HCT116 (cell line): ENCODE measurements at regions not wholly inside any gene's neighbourhood (a gene's known extent, or its start where the extent isn't known, plus 50 kb on each side); places are given as distances from the start of the nearest gene placed in this dataset.

ENCODE experiments used
- ATAC-seq: fragments of 200-7000 bp; cut with Tn5 transposase; 2 replicates; pipeline ENCODE4 v1.9.1; 2020; ENCODE audit warnings: mild to moderate bottlenecking, moderate library complexity
- BruUV-seq: library from RNA; stranded (reverse); fragments of 400-500 nt; replicated peaks from 2 replicates; lab custom pipeline; 2021; lab: Mats Ljungman, UMichigan
- CTCF ChIA-PET: fragments of 300-600 bp; sonication (Branson Sonifier 250); formaldehyde crosslinking; loops from one replicate; lab custom pipeline; 2021; ENCODE audit warnings: antibody characterized with exemption; lab: Charles Lee
- POLR2A ChIA-PET: fragments of 300-600, 350-600 bp; sonication (Branson Sonifier 250); formaldehyde crosslinking; loops from one replicate; lab custom pipeline; 2021; ENCODE audit warnings: antibody characterized with exemption; lab: Charles Lee
- RAD21 ChIA-PET, 2 experiments: fragments of 300-600 bp; sonication (Branson Sonifier 250); formaldehyde crosslinking; loops; one replicate each; lab custom pipeline; 2023; ENCODE audit warnings: low total read pairs in 2 of 2; ENCODE audit not compliant: uncharacterized antibody in 2 of 2, unreplicated experiment in 2 of 2, low non-redundant PET in 1 of 2; lab: Charles Lee
- DNase-seq: peaks from one replicate; pipeline ENCODE4 v3.0.0-alpha.2; 2010; ENCODE audit warnings: low read depth, low spot score
- H2AFZ ChIP-seq: fragments of 200-600 bp; shearing (Covaris generic), sonication (generic); 2 replicates; pipeline ENCODE4 v1.6.1; 2017; ENCODE audit warnings: low read depth, mixed run types, mixed read lengths, antibody characterized with exemption, low read length; ENCODE audit not compliant: poor library complexity, severe bottlenecking
- H3K27ac ChIP-seq: 2 replicates; pipeline ENCODE4 v1.5.1; 2012; ENCODE audit warnings: low read depth, low read length
- H3K27me3 ChIP-seq: fragments of 200-600 bp; sonication (generic); 2 replicates; pipeline ENCODE4 v1.6.1; 2016; ENCODE audit warnings: mixed run types, low read length, mixed read lengths; ENCODE audit not compliant: insufficient read depth
- H3K36me3 ChIP-seq, 2 experiments: fragments of 200-500 bp in 1 of 2; fragments of 200-600 bp in 1 of 2; sonication (Bioruptor generic) in 1 of 2; sonication (generic) in 1 of 2; 2 replicates each; pipeline versions ENCODE4 v1.5.1 to v1.6.1; 2014 to 2016; ENCODE audit warnings: low read length in 2 of 2, inconsistent platforms in 1 of 2, mixed read lengths in 1 of 2, mixed run types in 1 of 2; ENCODE audit not compliant: insufficient read depth in 2 of 2, control insufficient read depth in 1 of 2
- H3K4me1 ChIP-seq, 2 experiments: fragments of 200-600 bp in 1 of 2; sonication (generic) in 1 of 2; 2 replicates each; pipeline versions ENCODE4 v1.5.1 to v1.6.1; 2012 to 2017; ENCODE audit warnings: low read length in 2 of 2, inconsistent platforms in 1 of 2, mild to moderate bottlenecking in 1 of 2, mixed read lengths in 1 of 2, mixed run types in 1 of 2, moderate library complexity in 1 of 2; ENCODE audit not compliant: insufficient read depth in 2 of 2, control insufficient read depth in 1 of 2
- H3K4me2 ChIP-seq: fragments of 200-600 bp; sonication (generic); 2 replicates; pipeline ENCODE4 v1.6.1; 2017; ENCODE audit warnings: mixed run types, low read length, mixed read lengths
- H3K4me3 ChIP-seq, 2 experiments: fragments of 200-600 bp in 1 of 2; sonication (generic) in 1 of 2; replicated peaks in 1 of 2; 2 replicates each; pipeline ENCODE4 v1.5.1; 2011 to 2016; ENCODE audit warnings: low read length in 2 of 2, control low read depth in 1 of 2, low read depth in 1 of 2, mild to moderate bottlenecking in 1 of 2, mixed read lengths in 1 of 2, mixed run types in 1 of 2
- H3K79me2 ChIP-seq: fragments of 200-600 bp; sonication (generic); 2 replicates; pipeline ENCODE4 v1.6.1; 2017; ENCODE audit warnings: mild to moderate bottlenecking, mixed run types, low read length, moderate library complexity, mixed read lengths; ENCODE audit not compliant: insufficient read depth
- H3K9ac ChIP-seq: fragments of 200-600 bp; sonication (generic); 2 replicates; pipeline ENCODE4 v1.6.1; 2016; ENCODE audit warnings: low read length, mixed read lengths
- H3K9me2 ChIP-seq: fragments of 200-600 bp; sonication (generic), shearing (Covaris generic); 2 replicates; pipeline ENCODE4 v1.6.1; 2017; ENCODE audit warnings: mixed run types, mild to moderate bottlenecking, moderate library complexity; ENCODE audit not compliant: insufficient read depth
- H3K9me3 ChIP-seq, 2 experiments: fragments of 200-500 bp in 1 of 2; fragments of 200-600 bp in 1 of 2; sonication (Bioruptor generic) in 1 of 2; sonication (generic) in 1 of 2; 2 replicates each; pipeline ENCODE4 v1.6.1; 2014 to 2017; ENCODE audit warnings: low read length in 2 of 2, mixed read lengths in 2 of 2, inconsistent platforms in 1 of 2, low read depth in 1 of 2, mild to moderate bottlenecking in 1 of 2, mixed run types in 1 of 2, moderate library complexity in 1 of 2; ENCODE audit not compliant: control insufficient read depth in 1 of 2, insufficient read depth in 1 of 2
- H4K20me1 ChIP-seq: fragments of 200-600 bp; sonication (generic), shearing (Covaris generic); 2 replicates; pipeline ENCODE4 v1.6.1; 2017; ENCODE audit warnings: mixed run types, mild to moderate bottlenecking, moderate library complexity; ENCODE audit not compliant: insufficient read depth
- CBX3 ChIP-seq: IDR thresholded peaks from 2 replicates; pipeline ENCODE4 v1.6.1; 2012; ENCODE audit warnings: low read depth
- EZH2 ChIP-seq: fragments of 200-600 bp; sonication (generic); IDR thresholded peaks from 2 replicates; pipeline ENCODE4 v1.6.1; 2017; ENCODE audit warnings: antibody characterized with exemption, mixed run types
- FOSL1 ChIP-seq: IDR thresholded peaks from 2 replicates; pipeline ENCODE4 v1.6.1; 2012; ENCODE audit warnings: low read depth
- JUND ChIP-seq: IDR thresholded peaks from 2 replicates; pipeline ENCODE4 v1.6.1; 2012
- RAD21 ChIP-seq: IDR thresholded peaks from 2 replicates; pipeline ENCODE4 v1.6.1; 2012; ENCODE audit warnings: low read depth, mild to moderate bottlenecking
- REST ChIP-seq: IDR thresholded peaks from 2 replicates; pipeline ENCODE4 v1.6.1; 2012; ENCODE audit warnings: low read depth
- SIN3A ChIP-seq: IDR thresholded peaks from 2 replicates; pipeline ENCODE4 v1.6.1; 2012; ENCODE audit warnings: low read depth
- SRF ChIP-seq: IDR thresholded peaks from 2 replicates; pipeline ENCODE4 v1.6.1; 2012; ENCODE audit warnings: low read depth
- TCF7L2 ChIP-seq: IDR thresholded peaks from 2 replicates; pipeline ENCODE4 v1.7.0; 2011; ENCODE audit warnings: borderline replicate concordance, inconsistent platforms; ENCODE audit not compliant: insufficient read depth, insufficient read length; ENCODE audit errors: extremely low read depth
- ZBTB33 ChIP-seq: IDR thresholded peaks from 2 replicates; pipeline ENCODE4 v1.6.1; 2011; ENCODE audit warnings: mild to moderate bottlenecking, low read length, moderate library complexity; ENCODE audit not compliant: insufficient replicate concordance; ENCODE audit errors: extremely low read depth
- ZFX ChIP-seq: fragments of 450-650 bp; IDR thresholded peaks from 2 replicates; pipeline ENCODE4 v1.6.1; 2017
- ZNF274 ChIP-seq: fragments of 200-500 bp; sonication (Bioruptor generic); IDR thresholded peaks from 2 replicates; pipeline ENCODE4 v1.6.1; 2014; ENCODE audit warnings: mild to moderate bottlenecking, low read depth, low read length, inconsistent platforms
- intact Hi-C: fragments of 100-400 bp; cut with micrococcal nuclease; formaldehyde crosslinking; loops from 2 replicates; pipeline ENCODE4 v1.10.0; 2022
- TF ChIP-seq, protein P1 (sequence below): IDR thresholded peaks from 2 replicates; pipeline ENCODE4 v1.6.1; 2012

GRCh38 chr5:27516437-27516836 lies 478.1 kb upstream of the CDH9 start:
- TF ChIP-seq SRF (no peak), ZFX (no peak)
- TF ChIP-seq, protein P1, sequence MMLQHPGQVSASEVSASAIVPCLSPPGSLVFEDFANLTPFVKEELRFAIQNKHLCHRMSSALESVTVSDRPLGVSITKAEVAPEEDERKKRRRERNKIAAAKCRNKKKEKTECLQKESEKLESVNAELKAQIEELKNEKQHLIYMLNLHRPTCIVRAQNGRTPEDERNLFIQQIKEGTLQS = no peak
- TF ChIP-seq, all 23 proteins: peak for 0
- Histone ChIP-seq H3K27me3 (no peaks in the 10 kb centered on the region), H3K79me2 (no peaks in the 10 kb centered on the region), H3K4me3 (no peak overlapping the region), H3K27ac (no peak overlapping the region), H3K4me1 (no peaks in the 10 kb centered on the region), H4K20me1 (no peaks in the 10 kb centered on the region), H2AFZ (no peak overlapping the region), H3K9ac (no peak overlapping the region), H3K4me2 (no peak overlapping the region), H3K9me2 (no peaks in the 10 kb centered on the region), H3K9me3 (peaks cover 3 to 13% of the 10 kb centered on the region in 2 experiments; a peak in 2 of 4 replicates), H3K36me3 (no peaks in the 10 kb centered on the region)
- ChIA-PET CTCF (no interaction called here), POLR2A (no interaction called here), RAD21 (no interaction called here)
- intact Hi-C loops = no loop called here
- DNase-seq = no peak
- ATAC-seq = no peak
- no TSS peak for BruUV-seq

GRCh38 chr5:27511061-27511460 lies 472.7 kb upstream of the CDH9 start:
- no TSS peak for BruUV-seq
- H3K36me3 ChIP-seq = no peaks in the 10 kb centered on the region
- H3K9ac ChIP-seq = no peak overlapping the region
- CTCF ChIA-PET = no interaction called here
- no peaks in the 10 kb centered on the region for H3K4me1 ChIP-seq
- RAD21 ChIA-PET = no interaction called here
- no peaks in the 10 kb centered on the region for H3K79me2 ChIP-seq
- no peak overlapping the region for H2AFZ ChIP-seq
- H3K4me2 ChIP-seq = no peak overlapping the region
- no peaks in the 10 kb centered on the region for H3K9me2 ChIP-seq
- DNase-seq (no peak), ATAC-seq (no peak)
- no peak overlapping the region for H3K4me3 ChIP-seq
- peaks cover 0 to 3% of the 10 kb centered on the region in 2 experiments; a peak in 2 of 4 replicates for H3K9me3 ChIP-seq
- no peak overlapping the region for H3K27ac ChIP-seq
- H3K27me3 ChIP-seq = no peaks in the 10 kb centered on the region
- intact Hi-C loops = no loop called here
- no peaks in the 10 kb centered on the region for H4K20me1 ChIP-seq
- POLR2A ChIA-PET = no interaction called here
- TF ChIP-seq EZH2 (no peak), TCF7L2 (no peak), CBX3 (no peak), SRF (no peak), FOSL1 (no peak), RAD21 (no peak), ZBTB33 (no peak), REST (no peak), ZNF274 (no peak), JUND (no peak), SIN3A (no peak)
- TF ChIP-seq, protein P1 = no peak
